HG03139 (cell line): ENCODE measurements at regions not wholly inside any gene's neighbourhood (a gene's known extent, or its start where the extent isn't known, plus 50 kb on each side); places are given as distances from the start of the nearest gene placed in this dataset.
"Not testable (repeated sequence)": the region's sequence is repeated elsewhere in the genome, so short reads cannot be mapped to it uniquely, and the experiment has no call there.

Experiments used
- ATAC-seq: cut with Tn5 transposase; IDR thresholded peaks from one replicate; pipeline ENCODE4 v1.9.1; 2021; ENCODE audit not compliant: unreplicated experiment

DNA sequence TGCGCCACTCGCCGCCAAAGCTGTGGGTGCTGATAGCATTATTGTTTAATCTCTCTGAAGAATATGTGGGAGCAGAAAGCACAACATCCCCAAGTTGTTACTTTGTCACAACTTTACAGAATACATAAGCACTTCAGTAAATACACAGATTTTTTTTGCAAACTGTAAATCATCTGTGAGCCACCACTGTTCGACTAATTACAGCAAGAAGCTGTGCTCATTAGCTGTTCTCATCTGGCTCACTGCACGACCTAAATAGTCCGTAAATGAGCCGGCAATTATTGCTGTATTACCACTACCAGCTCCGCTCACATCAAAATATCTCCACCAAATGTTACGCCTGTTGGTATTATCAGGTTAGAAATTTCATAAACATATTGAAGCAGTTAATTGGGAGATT lies 228.9 kb upstream of the PRKD1 start:
- no peak for ATAC-seq

DNA sequence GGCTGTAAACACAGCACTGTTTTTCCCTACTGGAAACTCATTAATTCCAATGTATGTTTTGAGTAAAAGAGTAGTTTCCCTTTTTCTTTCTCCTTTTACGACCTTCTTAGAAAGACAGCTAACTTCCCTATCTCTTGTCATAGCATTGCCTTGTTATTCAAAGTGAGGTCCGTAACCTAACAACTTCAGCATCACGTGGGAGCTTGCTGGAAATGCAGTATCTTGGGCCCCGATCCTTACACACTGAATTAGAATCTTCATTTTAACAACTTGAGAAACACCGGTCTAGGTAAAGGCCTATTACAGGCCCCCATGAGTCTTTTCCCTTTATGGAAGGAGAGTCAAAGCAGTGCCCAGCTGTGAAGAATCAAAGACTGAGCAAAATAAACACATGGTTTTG lies 230.7 kb upstream of the PRKD1 start:
- no peak for ATAC-seq

DNA sequence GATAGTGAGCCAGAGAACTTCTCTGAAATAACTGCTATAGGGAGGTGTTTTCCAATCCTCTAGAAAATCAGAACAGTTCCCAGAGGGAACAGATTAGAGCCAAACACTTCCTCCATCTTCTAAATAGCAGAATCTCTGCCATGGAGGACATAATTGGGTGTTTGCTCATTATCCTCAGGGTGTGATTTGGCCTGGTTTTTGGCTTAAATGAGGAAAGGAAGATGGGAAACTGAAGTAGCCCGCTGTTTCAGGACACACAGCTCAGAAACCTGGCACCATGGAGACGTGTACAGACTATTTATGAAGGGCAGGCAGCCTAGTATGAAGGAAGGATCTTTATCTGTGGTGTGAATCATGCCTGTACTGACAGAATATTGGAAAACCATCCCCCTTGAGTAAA lies 231.7 kb upstream of the PRKD1 start:
- ATAC-seq: no peak

DNA sequence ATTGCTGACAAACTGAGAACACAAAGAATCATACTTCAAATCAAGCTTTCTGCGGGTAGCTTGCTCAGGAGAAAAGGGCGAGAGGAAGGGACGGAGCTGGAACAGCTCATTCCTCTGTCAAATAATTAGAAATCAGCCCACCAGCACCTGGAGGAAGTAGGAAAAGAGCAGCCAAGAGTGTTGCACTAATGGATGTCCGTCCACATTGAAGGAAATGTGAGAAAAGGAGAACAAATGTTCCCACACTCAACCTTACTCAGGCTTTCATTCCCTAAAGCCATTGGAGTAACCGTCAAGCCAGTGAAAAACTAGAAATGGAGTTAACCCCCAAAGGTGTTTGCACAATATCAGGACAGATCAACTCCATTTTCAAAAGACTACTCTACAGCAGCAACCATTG lies 233.0 kb upstream of the PRKD1 start:
- ATAC-seq: no peak

DNA sequence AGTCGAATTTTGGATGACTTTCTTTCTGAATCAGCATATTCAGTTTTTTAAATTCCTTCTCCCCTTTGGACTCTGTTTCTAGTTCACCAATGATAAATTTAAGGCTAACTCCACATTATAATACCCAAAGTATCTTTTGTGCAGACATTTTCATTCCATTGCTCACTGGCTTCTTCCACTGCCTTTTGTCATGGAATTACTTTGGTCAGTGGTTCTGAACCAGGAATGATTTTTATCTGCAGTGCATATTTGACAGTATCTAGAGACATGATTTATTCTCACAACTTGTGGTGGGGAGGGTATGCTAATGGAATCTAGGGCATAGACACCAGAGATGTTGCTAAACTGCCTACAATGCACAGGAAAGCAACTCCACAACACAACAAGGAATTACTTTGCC lies 234.4 kb upstream of the PRKD1 start:
- no peak for ATAC-seq

DNA sequence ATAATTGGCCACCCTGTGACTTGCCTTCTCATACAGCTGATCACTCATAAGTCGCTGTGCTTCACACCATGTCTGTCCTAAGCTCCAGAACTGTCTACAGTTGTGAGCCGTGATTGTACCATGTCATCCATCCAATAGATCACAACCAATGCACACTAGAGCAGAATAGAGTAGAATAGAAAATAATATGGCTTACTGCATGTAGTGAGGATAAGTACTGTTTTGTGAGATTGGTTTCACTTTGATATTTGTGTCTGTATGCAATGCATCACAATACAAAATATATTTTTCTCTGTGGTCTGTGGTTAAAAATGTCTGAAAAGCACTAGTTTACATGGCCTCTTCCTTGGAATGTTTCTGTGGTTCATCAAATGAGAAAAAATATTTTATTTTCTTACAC lies 237.6 kb upstream of the PRKD1 start:
- no peak for ATAC-seq

DNA sequence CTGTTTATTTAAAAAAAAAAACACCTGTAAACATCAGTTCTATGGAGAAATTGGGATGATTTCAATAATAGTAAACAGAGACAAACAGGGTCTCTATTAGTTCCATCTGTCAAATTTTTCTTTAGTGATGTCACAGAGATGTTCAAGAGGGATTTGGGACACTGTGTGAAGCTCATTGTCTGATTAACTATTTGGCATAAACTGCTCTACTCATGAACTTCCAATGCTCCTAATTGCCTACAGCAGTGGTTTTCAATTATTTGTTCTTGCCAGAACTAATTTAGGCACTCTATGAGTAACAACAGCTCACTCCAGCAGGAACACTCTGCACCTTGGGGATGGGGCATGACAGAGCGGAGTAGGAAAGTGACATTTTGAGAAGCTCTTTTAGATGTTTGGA lies 250.1 kb upstream of the PRKD1 start:
- no peak for ATAC-seq

DNA sequence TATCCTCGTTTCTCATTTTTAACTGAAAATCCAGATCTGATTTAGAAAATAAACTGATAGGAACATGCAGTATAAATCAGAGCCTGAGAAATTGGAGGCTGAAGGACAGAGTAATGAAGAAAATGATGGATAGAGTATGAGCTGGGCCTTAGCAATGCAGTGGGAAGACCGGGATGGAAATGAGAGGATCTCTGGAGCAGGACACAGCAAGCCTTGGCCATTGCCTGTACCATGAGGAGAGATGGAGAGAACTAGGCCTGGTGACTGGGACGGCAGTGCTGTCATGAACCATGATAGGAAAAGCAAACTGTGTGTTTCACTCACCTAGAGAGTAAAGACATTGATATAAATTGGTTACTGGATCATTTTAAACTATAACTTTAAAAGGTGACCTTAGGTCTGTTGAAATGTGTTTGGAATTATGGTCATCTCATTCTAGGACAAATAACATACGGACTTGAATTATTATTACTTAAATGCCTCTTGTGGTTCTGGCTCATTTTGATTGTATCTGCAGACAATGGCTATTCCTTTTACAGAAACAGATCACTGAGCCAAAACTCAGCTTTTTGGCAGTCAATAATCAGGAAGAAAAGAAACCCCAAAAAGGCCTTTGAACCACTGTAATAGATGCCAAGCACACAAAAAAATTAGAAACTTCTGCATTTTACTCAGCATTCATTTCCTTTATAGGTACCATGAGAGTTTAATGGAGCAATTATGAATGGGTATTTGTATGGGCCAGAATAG lies 251.9 kb upstream of the PRKD1 start:
- ATAC-seq: no peak

DNA sequence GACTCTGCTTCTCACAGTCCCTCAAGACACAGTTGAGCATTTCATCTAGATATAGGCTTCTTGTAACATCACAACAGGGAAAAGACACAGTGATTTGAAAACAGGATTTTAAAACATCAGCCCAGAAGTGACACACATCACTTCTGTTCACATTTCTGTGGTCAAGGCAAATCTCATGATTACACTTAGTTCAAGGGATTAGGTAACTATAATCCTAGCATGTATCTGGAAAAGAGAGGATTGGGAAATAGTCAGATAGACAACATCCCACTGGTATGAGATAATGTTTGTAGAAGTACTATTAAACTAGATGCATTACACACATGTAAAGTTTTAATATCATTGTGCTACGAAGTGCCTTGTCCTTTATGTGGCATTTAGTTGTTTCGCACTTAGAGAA lies 252.6 kb upstream of the PRKD1 start:
- no peak for ATAC-seq

DNA sequence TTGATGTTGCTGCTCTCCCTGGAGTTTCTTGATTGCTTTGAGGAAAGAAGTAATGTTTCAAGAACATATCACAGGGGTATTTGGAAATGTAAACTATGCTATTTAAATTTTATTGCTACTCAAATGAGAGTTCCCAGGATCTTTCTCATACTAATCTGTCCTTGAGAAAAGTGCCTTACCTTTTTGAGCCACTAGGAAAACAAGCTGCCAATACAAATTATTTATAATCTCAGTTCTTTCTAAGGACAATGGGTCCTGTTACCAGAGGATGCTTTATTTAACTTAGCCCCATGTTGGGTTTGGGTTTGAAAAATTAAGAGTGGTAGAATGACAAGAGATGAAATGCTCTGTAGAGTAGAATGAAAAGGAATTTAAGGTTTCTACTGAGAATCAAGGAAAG lies 258.2 kb upstream of the PRKD1 start:
- no peak for ATAC-seq

DNA sequence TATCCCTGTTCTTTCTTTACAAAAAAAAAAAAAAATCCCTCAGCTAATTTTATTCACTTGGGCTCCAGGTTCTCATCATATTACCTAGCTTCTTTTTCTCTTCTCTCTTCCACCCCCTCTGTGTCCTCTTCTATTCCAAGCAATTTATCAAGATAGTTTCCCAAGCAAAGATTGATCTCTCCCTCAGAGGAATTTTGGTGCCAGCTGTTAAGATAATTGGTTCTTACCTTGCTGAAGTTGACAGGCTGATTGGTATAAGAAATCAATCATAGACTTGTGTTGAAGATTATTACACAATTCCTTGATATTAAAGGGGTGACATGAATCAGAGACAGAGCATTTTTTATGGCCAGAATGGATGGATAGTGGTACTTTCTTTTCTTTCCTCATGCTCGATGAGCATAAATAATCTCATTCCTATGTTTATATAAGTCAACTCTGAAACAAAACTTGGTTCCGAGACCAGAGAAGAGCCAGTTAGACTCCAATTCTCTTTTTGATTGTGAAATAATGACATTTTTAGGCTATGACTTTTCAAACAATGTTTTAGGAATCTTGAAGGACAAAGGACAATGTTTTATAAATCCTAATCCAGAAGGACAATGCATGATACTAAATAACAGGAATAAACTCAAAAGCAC lies 264.1 kb upstream of the PRKD1 start:
- no peak for ATAC-seq

DNA sequence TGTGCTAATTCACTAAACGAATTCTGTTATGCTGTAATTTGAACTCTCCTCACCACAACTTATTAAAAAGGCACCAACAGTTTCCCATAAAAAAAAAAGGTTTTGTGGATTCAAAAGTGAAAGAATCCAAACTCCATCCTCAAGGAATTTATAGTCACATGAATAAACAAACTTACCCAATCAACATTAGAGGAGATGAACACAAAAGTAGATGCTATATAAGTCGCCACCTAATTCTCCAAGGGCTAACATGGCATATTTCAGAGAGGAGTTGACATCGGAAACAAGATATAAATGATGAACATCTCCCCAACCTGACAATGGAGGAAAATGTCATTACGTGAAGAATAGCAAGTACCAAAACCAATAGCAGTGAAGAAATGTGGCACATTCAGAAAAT lies 265.5 kb upstream of the PRKD1 start:
- ATAC-seq: no peak

DNA sequence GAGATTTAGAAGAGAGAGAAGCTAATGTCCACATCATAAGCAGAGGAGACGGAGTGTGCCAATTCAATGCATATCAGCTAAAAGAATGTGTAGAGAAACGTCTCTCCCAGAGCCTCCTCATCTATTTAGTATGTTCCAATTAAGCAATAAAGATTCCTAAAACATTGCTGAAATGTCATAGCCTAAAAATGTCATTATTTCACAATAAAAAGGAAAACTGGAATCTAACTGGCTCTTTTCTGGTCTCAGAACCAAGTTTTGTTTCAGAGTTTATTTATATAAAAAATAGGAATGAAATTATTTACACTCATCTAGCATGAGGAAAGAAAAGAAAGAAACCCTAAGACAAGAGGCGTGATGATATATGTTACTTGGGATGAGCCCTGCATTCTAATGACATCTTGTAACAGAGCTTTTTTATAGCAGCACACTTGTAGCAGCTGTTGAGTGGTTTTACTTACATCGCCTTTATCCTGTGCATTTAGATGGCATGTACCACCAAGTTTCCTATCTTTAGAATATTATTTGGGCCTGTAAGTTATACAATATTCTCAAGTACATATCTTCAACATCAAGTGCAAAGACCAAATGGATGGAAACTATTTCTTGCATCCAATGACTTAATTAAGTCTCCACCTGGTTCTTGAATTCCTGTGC lies 266.3 kb upstream of the PRKD1 start:
- no peak for ATAC-seq

DNA sequence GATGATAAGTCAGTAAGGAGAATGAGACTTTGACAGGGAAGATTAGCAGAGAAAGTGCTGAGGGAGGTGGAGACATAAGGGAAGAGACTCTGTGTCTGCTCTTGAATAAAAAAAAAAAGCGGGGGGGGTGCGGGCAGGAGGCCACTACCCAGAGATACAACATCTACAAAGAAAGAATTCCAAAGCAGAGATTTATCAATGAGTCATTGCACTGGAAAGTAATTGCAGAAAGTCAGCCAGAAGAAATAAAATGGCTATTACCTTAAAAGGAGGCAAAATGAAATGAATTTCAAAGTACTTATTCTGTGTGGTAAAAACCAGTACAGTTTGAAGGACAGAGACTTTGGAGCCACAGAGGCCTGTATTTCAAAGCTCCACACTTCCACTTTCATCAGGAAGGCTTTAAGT lies 267.1 kb upstream of the PRKD1 start:
- no peak for ATAC-seq

DNA sequence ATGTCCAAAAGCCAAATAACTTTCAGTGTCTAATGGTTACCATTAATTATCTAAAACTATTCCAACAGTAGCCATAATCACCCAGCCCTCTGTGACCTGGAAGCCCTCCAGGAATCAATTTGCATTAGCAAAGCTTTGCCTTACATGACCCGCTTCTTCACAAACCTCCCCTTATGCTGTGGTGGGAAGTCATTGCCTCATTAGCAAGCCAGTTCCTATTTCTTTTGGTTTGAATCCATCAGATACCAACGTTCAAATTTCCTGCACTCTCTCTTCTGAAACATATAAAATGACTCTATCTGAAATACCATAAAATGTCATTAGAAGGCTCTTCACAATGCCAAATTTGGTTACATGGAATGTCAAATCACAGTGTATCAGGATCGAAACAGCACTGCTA lies 268.3 kb upstream of the PRKD1 start:
- ATAC-seq: no peak

DNA sequence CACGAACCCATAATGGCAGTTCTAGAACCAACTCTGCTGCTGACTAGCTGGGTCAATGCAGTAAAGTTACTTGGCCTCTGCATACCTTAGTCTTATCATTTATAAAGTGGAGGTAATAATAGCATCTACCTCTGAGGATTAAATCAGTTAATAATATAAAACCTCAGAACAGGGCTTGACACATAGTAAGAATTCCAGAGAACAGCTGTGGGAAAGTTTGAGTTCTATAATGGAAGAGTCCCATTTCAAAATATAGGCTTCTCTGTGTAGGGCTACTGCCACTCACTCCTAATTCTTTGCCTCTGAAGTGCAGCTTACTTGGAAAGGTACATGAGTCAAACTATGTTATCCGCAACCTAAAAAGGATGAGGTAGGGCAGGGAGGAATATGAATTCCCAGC lies 269.2 kb upstream of the PRKD1 start:
- no peak for ATAC-seq

DNA sequence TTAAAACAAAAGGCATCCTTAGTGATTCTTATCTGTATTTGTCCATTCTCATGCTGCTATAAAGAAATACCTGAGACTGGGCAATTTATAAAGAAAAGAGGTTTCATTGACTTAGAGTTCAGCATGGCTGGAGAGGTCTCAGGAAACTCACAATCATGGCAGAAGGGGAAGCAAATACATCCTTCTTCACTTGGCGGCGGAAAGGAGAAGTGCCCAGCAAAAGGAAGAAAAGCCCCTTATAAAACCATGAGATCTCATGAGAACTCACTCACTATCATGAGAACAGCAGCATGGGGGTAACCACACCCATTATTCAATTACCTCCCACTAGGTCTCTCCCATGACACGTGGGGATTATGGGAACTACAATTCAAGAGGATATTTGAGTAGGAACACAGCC lies 271.1 kb upstream of the PRKD1 start:
- not testable (repeated sequence) for ATAC-seq

DNA sequence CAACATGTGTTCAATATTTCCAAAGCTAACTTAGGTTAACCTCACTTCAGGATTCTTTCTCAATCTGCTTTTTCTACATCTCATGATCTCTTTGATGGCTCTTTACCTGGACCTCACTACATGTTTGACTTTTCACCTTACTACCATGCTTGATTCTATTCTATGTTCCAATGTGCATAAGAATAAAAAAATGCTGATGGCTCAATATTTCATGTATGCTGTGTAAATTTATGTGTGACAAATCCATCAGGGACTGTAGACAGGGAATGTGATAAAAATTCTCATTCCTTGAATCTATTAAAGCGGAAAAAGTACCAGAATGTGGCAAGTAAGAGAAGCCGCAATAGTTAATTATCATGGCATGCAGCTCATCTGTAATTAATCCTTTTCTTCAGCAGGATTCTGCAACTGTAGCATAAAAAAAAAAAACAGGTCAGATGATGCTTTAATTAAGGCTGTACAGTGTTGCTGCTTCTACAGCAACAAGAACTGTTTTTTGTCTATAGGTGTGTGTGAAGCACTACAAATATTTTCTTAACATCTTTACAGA lies 276.9 kb upstream of the PRKD1 start:
- ATAC-seq: no peak

DNA sequence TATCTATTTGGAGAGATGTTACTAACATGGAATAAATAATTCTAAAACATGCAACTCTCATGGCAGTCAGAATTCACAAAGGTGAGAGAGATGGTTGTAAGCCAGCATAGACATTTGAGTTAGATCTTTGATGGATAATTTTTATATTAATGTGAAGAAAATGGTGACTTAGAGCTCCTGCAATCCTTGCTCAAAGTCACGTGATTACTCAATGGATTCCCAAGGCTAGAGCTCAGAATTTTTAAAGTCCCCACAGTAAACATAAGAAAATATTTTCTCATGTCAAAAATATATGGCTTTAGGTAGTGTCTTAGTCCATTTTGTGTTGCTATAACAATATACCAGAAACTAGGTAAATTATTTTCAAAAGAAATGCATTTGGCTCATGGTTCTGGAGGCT lies 281.5 kb upstream of the PRKD1 start:
- ATAC-seq: no peak

DNA sequence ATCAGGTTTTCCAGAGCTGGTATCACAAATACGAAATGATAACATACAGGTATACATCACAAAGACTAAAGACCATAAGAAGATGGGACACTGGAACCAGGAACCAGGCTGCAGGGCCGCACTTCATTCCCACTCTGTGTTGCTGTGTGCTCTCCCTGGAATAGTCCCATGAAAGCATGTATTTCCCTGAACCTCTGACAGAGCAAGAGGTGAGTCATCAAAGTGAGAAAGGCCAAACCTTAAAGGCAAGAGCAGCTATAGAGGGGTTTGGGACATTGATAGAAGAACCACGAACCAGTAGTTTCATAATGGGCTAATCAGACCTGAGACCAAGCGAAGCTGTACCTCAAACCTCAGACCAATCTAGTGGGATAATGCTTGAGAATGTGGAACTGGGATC lies 283.0 kb upstream of the PRKD1 start:
- no peak for ATAC-seq

DNA sequence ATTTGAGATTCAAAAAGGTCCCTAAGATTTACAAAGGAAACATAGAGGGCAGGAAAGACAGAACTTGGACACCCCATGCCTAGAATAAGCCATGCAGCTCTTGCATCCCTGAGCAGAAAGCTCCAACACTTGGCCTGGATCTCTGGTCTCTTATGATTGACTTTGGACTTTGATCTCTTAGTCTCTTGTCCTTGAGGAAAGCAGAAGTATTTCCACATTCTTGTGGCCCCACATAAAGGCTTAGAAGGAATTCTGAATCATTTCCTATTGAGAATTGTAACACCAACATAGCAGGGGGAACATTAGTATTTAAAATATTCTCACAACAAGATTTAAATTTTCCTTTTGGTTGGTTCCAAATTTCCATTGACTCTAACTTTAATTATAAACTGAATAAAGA lies 283.7 kb upstream of the PRKD1 start:
- ATAC-seq: no peak

DNA sequence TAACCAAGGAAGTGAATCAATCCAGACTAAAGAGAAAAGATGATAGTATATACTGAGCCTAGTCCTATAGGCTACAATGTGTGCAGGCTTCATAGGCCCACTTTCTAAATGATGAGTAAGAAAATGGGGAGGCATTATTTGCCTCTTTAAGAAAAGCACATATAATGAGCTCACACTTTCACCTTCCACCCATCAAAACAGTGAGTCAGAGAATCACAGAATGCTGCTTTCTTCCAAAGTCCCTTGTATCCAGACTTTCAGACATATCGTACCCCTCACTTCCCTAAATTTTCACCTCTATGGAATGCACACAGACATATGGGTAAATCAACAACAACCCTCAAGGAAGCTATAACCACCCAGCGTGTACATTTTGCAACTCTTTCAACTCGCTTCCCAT lies 286.4 kb upstream of the PRKD1 start:
- no peak for ATAC-seq
